ENCODE measurements at regions not wholly inside any gene's neighbourhood (a gene's known extent, or its start where the extent isn't known, plus 50 kb on each side); places are given as distances from the start of the nearest gene placed in this dataset.

- TF ChIP-seq, protein P1, sequence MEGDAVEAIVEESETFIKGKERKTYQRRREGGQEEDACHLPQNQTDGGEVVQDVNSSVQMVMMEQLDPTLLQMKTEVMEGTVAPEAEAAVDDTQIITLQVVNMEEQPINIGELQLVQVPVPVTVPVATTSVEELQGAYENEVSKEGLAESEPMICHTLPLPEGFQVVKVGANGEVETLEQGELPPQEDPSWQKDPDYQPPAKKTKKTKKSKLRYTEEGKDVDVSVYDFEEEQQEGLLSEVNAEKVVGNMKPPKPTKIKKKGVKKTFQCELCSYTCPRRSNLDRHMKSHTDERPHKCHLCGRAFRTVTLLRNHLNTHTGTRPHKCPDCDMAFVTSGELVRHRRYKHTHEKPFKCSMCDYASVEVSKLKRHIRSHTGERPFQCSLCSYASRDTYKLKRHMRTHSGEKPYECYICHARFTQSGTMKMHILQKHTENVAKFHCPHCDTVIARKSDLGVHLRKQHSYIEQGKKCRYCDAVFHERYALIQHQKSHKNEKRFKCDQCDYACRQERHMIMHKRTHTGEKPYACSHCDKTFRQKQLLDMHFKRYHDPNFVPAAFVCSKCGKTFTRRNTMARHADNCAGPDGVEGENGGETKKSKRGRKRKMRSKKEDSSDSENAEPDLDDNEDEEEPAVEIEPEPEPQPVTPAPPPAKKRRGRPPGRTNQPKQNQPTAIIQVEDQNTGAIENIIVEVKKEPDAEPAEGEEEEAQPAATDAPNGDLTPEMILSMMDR (IDR thresholded peaks at IDR 0.05) = no peak
- TF ChIP-seq POLR2A (IDR thresholded peaks at IDR 0.05) = no peak
Observed at GRCh38 chr16:49089533-49089932, 192.1 kb downstream of the CBLN1 start.
